H1 (cell line): ENCODE measurements at regions not wholly inside any gene's neighbourhood (a gene's known extent, or its start where the extent isn't known, plus 50 kb on each side); places are given as distances from the start of the nearest gene placed in this dataset.

Experiments
- CTCF ChIA-PET: fragments of 300-600 bp; sonication (Branson Sonifier 250); formaldehyde crosslinking; loops from one replicate; lab custom pipeline; 2021; ENCODE audit not compliant: partially characterized antibody; lab: Charles Lee
- POLR2A ChIA-PET: fragments of 300-600 bp; sonication (Branson Sonifier 250); formaldehyde crosslinking; loops from one replicate; lab custom pipeline; 2021; ENCODE audit warnings: inconsistent platforms; ENCODE audit not compliant: partially characterized antibody; lab: Charles Lee
- DNase-seq, 2 experiments: peaks; one replicate each; pipeline versions ENCODE4 v3.0.0 to v3.0.0-alpha.2; 2010 to 2022; ENCODE audit warnings: low spot score in 2 of 2, low read depth in 1 of 2, mixed read lengths in 1 of 2
- FAIRE-seq: peaks from 2 replicates; lab custom pipeline; 2011; peaks lifted over from hg19 to GRCh38; lab: Jason Lieb, UNC
- H2AFZ ChIP-seq: 2 replicates; pipeline ENCODE4 v1.8.1; 2012; ENCODE audit warnings: low read length, inconsistent platforms
- H2AK5ac ChIP-seq: 2 replicates; pipeline ENCODE4 v1.6.1; 2013; ENCODE audit warnings: low read depth, low read length
- H2BK120ac ChIP-seq: replicated peaks from 2 replicates; pipeline ENCODE3; 2013; ENCODE audit warnings: low read depth, low read length, inconsistent platforms
- H2BK12ac ChIP-seq: 2 replicates; pipeline ENCODE4 v1.6.1; 2013; ENCODE audit warnings: low read depth, low read length
- H2BK15ac ChIP-seq: 2 replicates; pipeline ENCODE4 v1.6.1; 2013; ENCODE audit warnings: low read length
- H2BK20ac ChIP-seq: 2 replicates; pipeline ENCODE4 v1.6.1; 2013; ENCODE audit warnings: low read length
- H2BK5ac ChIP-seq: 2 replicates; pipeline ENCODE4 v1.6.1; 2013; ENCODE audit warnings: low read depth, low read length
- H3K14ac ChIP-seq: 2 replicates; pipeline ENCODE4 v1.6.1; 2013; ENCODE audit warnings: inconsistent platforms; ENCODE audit not compliant: insufficient read length
- H3K18ac ChIP-seq: 2 replicates; pipeline ENCODE4 v1.6.1; 2013; ENCODE audit warnings: low read length; ENCODE audit errors: extremely low read depth
- H3K23ac ChIP-seq: 2 replicates; pipeline ENCODE4 v1.6.1; 2013; ENCODE audit warnings: inconsistent platforms; ENCODE audit not compliant: insufficient read length
- H3K23me2 ChIP-seq: 2 replicates; pipeline ENCODE4 v1.6.1; 2013; ENCODE audit warnings: low read depth, low read length
- H3K27ac ChIP-seq: 2 replicates; pipeline ENCODE4 v1.6.1; 2011; ENCODE audit warnings: low read depth, low read length, inconsistent platforms
- H3K27me3 ChIP-seq, 4 experiments: replicated peaks in 1 of 4; 1 replicate in 1 of 4; 2 replicates in 3 of 4; pipeline versions ENCODE4 v1.6.1 to v1.8.1; 2011 to 2013; ENCODE audit warnings: low read length in 3 of 4, mild to moderate bottlenecking in 3 of 4, inconsistent platforms in 2 of 4, mixed read lengths in 2 of 4, moderate library complexity in 1 of 4; ENCODE audit not compliant: control insufficient read depth in 3 of 4, insufficient read depth in 3 of 4; ENCODE audit errors: extremely low read depth in 1 of 4
- H3K36me3 ChIP-seq, 4 experiments: 2 replicates each; pipeline versions ENCODE4 v1.6.1 to v1.8.1; 2011 to 2013; ENCODE audit warnings: mild to moderate bottlenecking in 4 of 4, low read length in 3 of 4, moderate library complexity in 2 of 4, control low read depth in 1 of 4, inconsistent platforms in 1 of 4; ENCODE audit not compliant: insufficient read depth in 4 of 4, control insufficient read depth in 2 of 4
- H3K4ac ChIP-seq: replicated peaks from 2 replicates; pipeline ENCODE3; 2013; ENCODE audit warnings: low read length, low read depth, mixed read lengths, inconsistent platforms; ENCODE audit not compliant: insufficient read length
- H3K4me1 ChIP-seq, 4 experiments: replicated peaks in 1 of 4; 1 replicate in 1 of 4; 2 replicates in 3 of 4; pipeline versions ENCODE4 v1.6.1 to v1.8.1; 2011 to 2013; ENCODE audit warnings: low read length in 3 of 4, inconsistent platforms in 2 of 4, mixed read lengths in 1 of 4; ENCODE audit not compliant: insufficient read depth in 4 of 4, control insufficient read depth in 3 of 4
- H3K4me2 ChIP-seq, 2 experiments: 2 replicates each; pipeline versions ENCODE4 v1.6.1 to v1.8.1; 2011 to 2013; ENCODE audit warnings: low read depth in 2 of 2, low read length in 2 of 2, control low read depth in 1 of 2, inconsistent platforms in 1 of 2, mild to moderate bottlenecking in 1 of 2; ENCODE audit not compliant: insufficient read depth in 1 of 2
- H3K4me3 ChIP-seq, 4 experiments: fragments of 200-600, 300-600 bp in 1 of 4; sonication (generic), shearing (Covaris generic), sonication (Bioruptor Twin) in 1 of 4; 2 replicates each; pipeline versions ENCODE4 v1.5.1 to v1.8.1; 2011 to 2016; ENCODE audit warnings: low read length in 4 of 4, low read depth in 3 of 4, control low read depth in 2 of 4, inconsistent platforms in 2 of 4, mild to moderate bottlenecking in 2 of 4, mixed read lengths in 1 of 4, moderate library complexity in 1 of 4; ENCODE audit not compliant: insufficient read depth in 2 of 4; ENCODE audit errors: extremely low read depth in 1 of 4
- H3K56ac ChIP-seq: replicated peaks from 2 replicates; pipeline ENCODE3; 2013; ENCODE audit warnings: low read depth, mild to moderate bottlenecking, mixed read lengths, low read length, inconsistent platforms; ENCODE audit not compliant: insufficient read length
- H3K79me1 ChIP-seq: 2 replicates; pipeline ENCODE4 v1.6.1; 2013; ENCODE audit warnings: low read depth, low read length, control low read depth
- H3K79me2 ChIP-seq, 2 experiments: 2 replicates each; pipeline versions ENCODE4 v1.6.1 to v1.8.1; 2012 to 2013; ENCODE audit warnings: low read length in 2 of 2, mild to moderate bottlenecking in 2 of 2, inconsistent platforms in 1 of 2; ENCODE audit not compliant: insufficient read depth in 2 of 2, control insufficient read depth in 1 of 2
- H3K9ac ChIP-seq, 4 experiments: replicated peaks in 1 of 4; 1 replicate in 1 of 4; 2 replicates in 3 of 4; pipeline versions ENCODE4 v1.6.1 to v1.8.1; 2011 to 2013; ENCODE audit warnings: low read depth in 3 of 4, low read length in 3 of 4, control low read depth in 2 of 4, mild to moderate bottlenecking in 2 of 4, moderate library complexity in 2 of 4, inconsistent platforms in 1 of 4; ENCODE audit errors: extremely low read depth in 1 of 4
- H3K9me3 ChIP-seq, 2 experiments: 2 replicates each; pipeline versions ENCODE4 v1.6.1 to v1.8.1; 2012 to 2013; ENCODE audit warnings: mild to moderate bottlenecking in 2 of 2, moderate library complexity in 2 of 2, control low read depth in 1 of 2, inconsistent platforms in 1 of 2, low read depth in 1 of 2, low read length in 1 of 2, mixed read lengths in 1 of 2; ENCODE audit not compliant: insufficient read depth in 2 of 2
- H4K20me1 ChIP-seq, 2 experiments: replicated peaks in 1 of 2; 2 replicates each; pipeline versions ENCODE3 to v1.8.1; 2011 to 2013; ENCODE audit warnings: inconsistent platforms in 2 of 2, low read length in 2 of 2, mild to moderate bottlenecking in 1 of 2; ENCODE audit not compliant: insufficient read depth in 2 of 2, control insufficient read depth in 1 of 2
- H4K5ac ChIP-seq: 2 replicates; pipeline ENCODE4 v1.6.1; 2013; ENCODE audit warnings: low read length, low read depth, mixed read lengths, inconsistent platforms; ENCODE audit not compliant: insufficient read length
- H4K8ac ChIP-seq: 2 replicates; pipeline ENCODE4 v1.8.0; 2013; ENCODE audit warnings: mild to moderate bottlenecking, moderate library complexity, low read length, inconsistent platforms; ENCODE audit not compliant: insufficient read depth; ENCODE audit errors: extremely low read depth
- H4K91ac ChIP-seq: replicated peaks from 2 replicates; pipeline ENCODE3; 2013; ENCODE audit warnings: low read length, mixed read lengths, inconsistent platforms; ENCODE audit not compliant: insufficient read length
- BCL11A ChIP-seq, 2 experiments: IDR thresholded peaks; one replicate each; pipeline ENCODE4 v1.6.1; 2011; ENCODE audit warnings: low read depth in 2 of 2, low read length in 2 of 2, mild to moderate bottlenecking in 2 of 2
- GABPA ChIP-seq: IDR thresholded peaks from 2 replicates; pipeline ENCODE4 v1.6.1; 2011; ENCODE audit warnings: mild to moderate bottlenecking, low read length, moderate library complexity, borderline replicate concordance; ENCODE audit not compliant: insufficient read depth
- HDAC2 ChIP-seq, 2 experiments: fragments of 300-600 bp in 1 of 2; sonication (generic) in 1 of 2; IDR thresholded peaks; 2 replicates each; pipeline ENCODE4 v1.6.1; 2011 to 2012; ENCODE audit warnings: low read depth in 2 of 2, low read length in 2 of 2, mild to moderate bottlenecking in 2 of 2, moderate library complexity in 2 of 2, borderline replicate concordance in 1 of 2, inconsistent platforms in 1 of 2
- JUN ChIP-seq: IDR thresholded peaks from 2 replicates; pipeline ENCODE4 v1.6.1; 2011; ENCODE audit warnings: low read depth, mild to moderate bottlenecking, improper control_type of control experiment, low read length
- RFX5 ChIP-seq: IDR thresholded peaks from 2 replicates; pipeline ENCODE4 v1.6.1; 2011; ENCODE audit warnings: low read depth, low read length, improper control_type of control experiment, borderline replicate concordance
- RNF2 ChIP-seq: fragments of 200-900, 300-1000 bp; sonication (generic); IDR thresholded peaks from 2 replicates; pipeline ENCODE4 v1.7.1; 2016; ENCODE audit warnings: borderline replicate concordance, low read depth, mild to moderate bottlenecking, antibody characterized with exemption, low read length; ENCODE audit not compliant: poor library complexity, severe bottlenecking; ENCODE audit errors: missing control alignments
- SIX5 ChIP-seq: IDR thresholded peaks from 2 replicates; pipeline ENCODE4 v1.6.1; 2011; ENCODE audit warnings: mild to moderate bottlenecking, low read depth, low read length
- SP1 ChIP-seq: IDR thresholded peaks from 2 replicates; pipeline ENCODE4 v1.6.1; 2011; ENCODE audit warnings: low read depth, low read length
- SRF ChIP-seq: IDR thresholded peaks from 2 replicates; pipeline ENCODE4 v1.6.1; 2011; ENCODE audit warnings: mild to moderate bottlenecking, low read depth, low read length, moderate library complexity
- SUZ12 ChIP-seq: fragments of 200-600 bp; sonication (generic); IDR thresholded peaks from 2 replicates; pipeline ENCODE4 v1.6.1; 2012; ENCODE audit warnings: mild to moderate bottlenecking, inconsistent platforms, low read length, moderate library complexity, mixed read lengths
- TAF1 ChIP-seq: IDR thresholded peaks from 2 replicates; pipeline ENCODE4 v1.6.1; 2011; ENCODE audit warnings: mild to moderate bottlenecking, low read depth, low read length
- TAF7 ChIP-seq: optimal IDR thresholded peaks from 2 replicates; pipeline ENCODE3; 2011; ENCODE audit warnings: low read depth, mild to moderate bottlenecking, inconsistent platforms, low read length, moderate library complexity, borderline replicate concordance
- WGBS, 2 experiments: shearing (Covaris generic) in 1 of 2; methylation state at CpG; one replicate each; pipeline versions ENCODE4 v1.1.6 to v1.1.7; 2013 to 2015; ENCODE audit warnings: low lambda C conversion rate in 2 of 2, mixed read lengths in 2 of 2, inconsistent platforms in 1 of 2, low coverage in 1 of 2, missing lambda C conversion rate in 1 of 2; ENCODE audit not compliant: insufficient replicate concordance in 2 of 2, insufficient coverage in 1 of 2, insufficient read length in 1 of 2; ENCODE audit errors: extremely low coverage in 1 of 2, missing lambda C conversion rate in 1 of 2; 5-methylcytosine and 5-hydroxymethylcytosine counted together
- TF ChIP-seq, protein P1 (sequence below): IDR thresholded peaks from 2 replicates; pipeline ENCODE4 v1.6.1; 2012; ENCODE audit warnings: low read length, inconsistent platforms

DNA sequence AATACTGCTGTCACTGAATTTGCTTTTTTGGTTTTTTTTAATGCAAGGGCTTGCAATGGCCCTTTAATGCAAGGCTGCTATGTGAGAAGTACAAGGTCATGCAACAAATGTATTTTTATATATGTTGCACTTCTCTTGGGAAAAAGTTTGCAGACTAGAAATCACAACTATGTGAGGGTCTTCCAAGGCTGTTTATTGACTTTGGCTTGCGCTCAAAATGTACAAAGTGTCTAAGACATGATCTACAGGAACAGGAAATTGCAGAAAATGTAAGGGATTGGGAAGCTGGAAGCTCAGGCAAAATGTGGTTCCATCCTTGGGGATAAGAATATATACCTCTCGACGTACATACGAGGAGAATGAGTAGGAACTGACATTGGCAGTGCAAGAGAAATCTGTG lies 92.2 kb upstream of the F13A1 start:
- H3K9ac ChIP-seq: no peak overlapping the region
- no peak for DNase-seq
- no peak overlapping the region for H3K14ac ChIP-seq
- no peak overlapping the region for H3K27ac ChIP-seq
- no peak overlapping the region for H2BK20ac ChIP-seq
- no peak overlapping the region for H2BK15ac ChIP-seq
- H3K4me3 ChIP-seq: no peak overlapping the region
- H3K9me3 ChIP-seq: no peaks in the 10 kb centered on the region
- no peaks in the 10 kb centered on the region for H3K79me2 ChIP-seq
- CTCF ChIA-PET: no interaction called here
- no peaks in the 10 kb centered on the region for H3K36me3 ChIP-seq
- H3K23me2 ChIP-seq: no peaks in the 10 kb centered on the region
- H3K56ac ChIP-seq: no peak overlapping the region
- 0 out of 7 replicates have a peak, but pooled peaks cover 0 to 2% (median 0%) of the 10 kb centered on the region in 4 experiments for H3K4me1 ChIP-seq
- no peak overlapping the region for H3K4me2 ChIP-seq
- H4K20me1 ChIP-seq: no peaks in the 10 kb centered on the region
- H2BK12ac ChIP-seq: no peak overlapping the region
- H3K23ac ChIP-seq: no peak overlapping the region
- H2AK5ac ChIP-seq: no peak overlapping the region
- no peak overlapping the region for H4K91ac ChIP-seq
- no peaks in the 10 kb centered on the region for H3K27me3 ChIP-seq
- no peaks in the 10 kb centered on the region for H3K79me1 ChIP-seq
- no peak overlapping the region for H3K4ac ChIP-seq
- no peak overlapping the region for H2BK5ac ChIP-seq
- FAIRE-seq: no peak
- no peak overlapping the region for H3K18ac ChIP-seq
- H2BK120ac ChIP-seq: no peak overlapping the region
- no peak overlapping the region for H4K5ac ChIP-seq
- no peak overlapping the region for H2AFZ ChIP-seq
- 96% methylated on average over 4 of the region's 4 CpGs; no CpG with 5 or more reads in 1 of the 2 experiments for WGBS, 2 experiments
- POLR2A ChIA-PET: no interaction called here
- H4K8ac ChIP-seq: no peak overlapping the region
- TF ChIP-seq SIX5 (no peak), HDAC2 (IDR thresholded peaks at IDR 0.05; ENCODE audit: borderline replicate concordance in 1 of 2, low read depth in 2 of 2, low read length in 2 of 2) (no peak), GABPA (no peak), RNF2 (no peak), BCL11A (IDR thresholded peaks at IDR 0.05; ENCODE audit: low read depth in 2 of 2, low read length in 2 of 2) (no peak), JUN (no peak), RFX5 (no peak), TAF7 (no peak), SUZ12 (no peak), TAF1 (no peak), SP1 (no peak), SRF (no peak)
- TF ChIP-seq, protein P1, sequence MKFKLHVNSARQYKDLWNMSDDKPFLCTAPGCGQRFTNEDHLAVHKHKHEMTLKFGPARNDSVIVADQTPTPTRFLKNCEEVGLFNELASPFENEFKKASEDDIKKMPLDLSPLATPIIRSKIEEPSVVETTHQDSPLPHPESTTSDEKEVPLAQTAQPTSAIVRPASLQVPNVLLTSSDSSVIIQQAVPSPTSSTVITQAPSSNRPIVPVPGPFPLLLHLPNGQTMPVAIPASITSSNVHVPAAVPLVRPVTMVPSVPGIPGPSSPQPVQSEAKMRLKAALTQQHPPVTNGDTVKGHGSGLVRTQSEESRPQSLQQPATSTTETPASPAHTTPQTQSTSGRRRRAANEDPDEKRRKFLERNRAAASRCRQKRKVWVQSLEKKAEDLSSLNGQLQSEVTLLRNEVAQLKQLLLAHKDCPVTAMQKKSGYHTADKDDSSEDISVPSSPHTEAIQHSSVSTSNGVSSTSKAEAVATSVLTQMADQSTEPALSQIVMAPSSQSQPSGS: no peak
